B cell (primary cell): ENCODE measurements at regions not wholly inside any gene's neighbourhood (a gene's known extent, or its start where the extent isn't known, plus 50 kb on each side); places are given as distances from the start of the nearest gene placed in this dataset.

Source experiments
- EZH2 ChIP-seq: IDR thresholded peaks from 2 replicates; pipeline ENCODE4 v1.6.1; 2012; ENCODE audit warnings: borderline replicate concordance, low read depth, mild to moderate bottlenecking, moderate library complexity, low read length; ENCODE audit not compliant: insufficient read depth, poor library complexity, severe bottlenecking
- TF ChIP-seq, protein P1 (sequence below): fragments of 200-600 bp; IDR thresholded peaks from one replicate; pipeline ENCODE4 v1.8.0; 2022; ENCODE audit warnings: antibody characterized with exemption, mild to moderate bottlenecking

DNA sequence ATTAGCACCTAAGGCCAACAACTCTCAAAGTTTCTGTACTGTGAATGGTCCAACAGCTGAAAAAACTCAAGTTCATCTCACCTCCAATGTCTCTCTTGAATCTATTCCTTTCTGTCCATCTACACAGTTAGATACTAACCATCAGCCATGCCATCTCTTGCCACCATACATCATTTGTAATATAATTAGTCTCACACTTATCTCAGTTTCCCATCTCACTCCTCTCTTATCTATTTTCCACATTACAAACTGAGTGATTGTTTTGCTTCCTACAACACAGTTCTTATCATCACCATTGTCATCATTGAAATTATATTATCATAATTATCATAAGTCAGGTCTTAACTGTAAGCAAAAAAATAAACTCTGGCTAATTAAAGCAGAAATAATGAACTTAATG lies 393.9 kb downstream of the PRELID2 start:
- TF ChIP-seq, protein P1, sequence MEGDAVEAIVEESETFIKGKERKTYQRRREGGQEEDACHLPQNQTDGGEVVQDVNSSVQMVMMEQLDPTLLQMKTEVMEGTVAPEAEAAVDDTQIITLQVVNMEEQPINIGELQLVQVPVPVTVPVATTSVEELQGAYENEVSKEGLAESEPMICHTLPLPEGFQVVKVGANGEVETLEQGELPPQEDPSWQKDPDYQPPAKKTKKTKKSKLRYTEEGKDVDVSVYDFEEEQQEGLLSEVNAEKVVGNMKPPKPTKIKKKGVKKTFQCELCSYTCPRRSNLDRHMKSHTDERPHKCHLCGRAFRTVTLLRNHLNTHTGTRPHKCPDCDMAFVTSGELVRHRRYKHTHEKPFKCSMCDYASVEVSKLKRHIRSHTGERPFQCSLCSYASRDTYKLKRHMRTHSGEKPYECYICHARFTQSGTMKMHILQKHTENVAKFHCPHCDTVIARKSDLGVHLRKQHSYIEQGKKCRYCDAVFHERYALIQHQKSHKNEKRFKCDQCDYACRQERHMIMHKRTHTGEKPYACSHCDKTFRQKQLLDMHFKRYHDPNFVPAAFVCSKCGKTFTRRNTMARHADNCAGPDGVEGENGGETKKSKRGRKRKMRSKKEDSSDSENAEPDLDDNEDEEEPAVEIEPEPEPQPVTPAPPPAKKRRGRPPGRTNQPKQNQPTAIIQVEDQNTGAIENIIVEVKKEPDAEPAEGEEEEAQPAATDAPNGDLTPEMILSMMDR = no peak
- TF ChIP-seq EZH2 = no peak
